ENCODE measurements at regions not wholly inside any gene's neighbourhood (a gene's known extent, or its start where the extent isn't known, plus 50 kb on each side); places are given as distances from the start of the nearest gene placed in this dataset.

DNA sequence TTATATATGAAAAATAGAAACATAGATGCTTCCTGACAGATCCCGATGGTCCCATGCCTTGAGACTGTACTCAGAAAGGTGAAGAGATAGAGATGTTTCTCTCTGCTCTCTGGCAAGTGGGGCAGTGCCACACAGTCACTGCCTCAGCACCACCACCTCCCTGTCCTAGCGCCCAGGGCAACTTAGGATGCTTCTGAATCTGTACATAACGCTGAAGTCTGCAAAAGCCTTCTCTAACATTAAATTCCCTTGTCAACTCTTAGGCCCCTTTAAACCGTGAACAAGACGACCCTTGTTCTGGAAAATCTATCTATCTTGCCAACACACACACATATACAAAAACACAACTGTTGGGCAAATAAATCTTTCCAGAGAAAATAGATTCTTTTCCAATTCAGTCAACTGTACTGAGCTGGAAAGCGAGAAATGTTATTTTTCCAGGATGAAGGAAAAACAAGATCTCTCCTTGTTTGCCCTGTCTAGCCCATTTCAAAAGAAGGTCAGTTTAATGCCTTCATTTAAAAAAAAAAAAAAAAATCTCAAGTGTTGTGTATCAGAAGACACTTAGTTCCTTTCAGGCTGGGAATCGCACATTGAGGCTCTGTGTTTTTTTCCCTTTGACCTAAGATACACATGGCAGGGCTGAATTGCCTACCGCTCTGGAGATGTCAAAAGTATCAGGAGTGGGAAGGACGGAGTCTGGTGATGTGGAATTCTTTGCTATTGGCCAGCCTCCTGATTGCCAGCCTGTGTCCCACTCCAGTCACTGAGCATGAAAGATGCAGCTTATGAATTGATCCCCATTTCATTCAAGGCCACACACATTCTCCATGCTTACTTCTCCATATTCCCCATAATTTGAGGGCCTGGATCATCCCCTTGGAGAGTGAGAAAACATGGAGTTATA is 241.4 kb downstream of the LACC1 start:
- Histone ChIP-seq H3K36me3 (ENCODE audit: control insufficient read depth, insufficient read depth, low read length) (no peaks in the 10 kb centered on the region), H3K27ac (ENCODE audit: low read length) (no peak overlapping the region), H3K4me3 (ENCODE audit: low read length) (no peak overlapping the region), H3K27me3 (ENCODE audit: control insufficient read depth, insufficient read depth, low read length) (no peaks in the 10 kb centered on the region), H3K9me3 (ENCODE audit: control insufficient read depth, insufficient read depth, low read length) (peaks cover 5% of the 10 kb centered on the region), H3K4me1 (ENCODE audit: control insufficient read depth, insufficient read depth, low read length) (peaks cover 17% of the 10 kb centered on the region)
- no peak for DNase-seq
- Mint-ChIP-seq H3K27ac (no peak overlapping the region), H3K4me1 (peaks cover 23 to 29% of the 10 kb centered on the region in 2 donors), H3K4me3 (no peak overlapping the region), H3K9me3 (peaks cover 5 to 9% of the 10 kb centered on the region in 2 donors), H3K27me3 (ENCODE audit: low read depth in 2 of 2) (no peaks in the 10 kb centered on the region), H3K36me3 (peaks cover 9% of the 10 kb centered on the region)
- intact Hi-C loops (cut with micrococcal nuclease): no loop called here
- 93% methylated on average over 9 of the region's 9 CpGs for WGBS (ENCODE audit: insufficient coverage)
- no peak for ATAC-seq
- TF ChIP-seq, protein P1, sequence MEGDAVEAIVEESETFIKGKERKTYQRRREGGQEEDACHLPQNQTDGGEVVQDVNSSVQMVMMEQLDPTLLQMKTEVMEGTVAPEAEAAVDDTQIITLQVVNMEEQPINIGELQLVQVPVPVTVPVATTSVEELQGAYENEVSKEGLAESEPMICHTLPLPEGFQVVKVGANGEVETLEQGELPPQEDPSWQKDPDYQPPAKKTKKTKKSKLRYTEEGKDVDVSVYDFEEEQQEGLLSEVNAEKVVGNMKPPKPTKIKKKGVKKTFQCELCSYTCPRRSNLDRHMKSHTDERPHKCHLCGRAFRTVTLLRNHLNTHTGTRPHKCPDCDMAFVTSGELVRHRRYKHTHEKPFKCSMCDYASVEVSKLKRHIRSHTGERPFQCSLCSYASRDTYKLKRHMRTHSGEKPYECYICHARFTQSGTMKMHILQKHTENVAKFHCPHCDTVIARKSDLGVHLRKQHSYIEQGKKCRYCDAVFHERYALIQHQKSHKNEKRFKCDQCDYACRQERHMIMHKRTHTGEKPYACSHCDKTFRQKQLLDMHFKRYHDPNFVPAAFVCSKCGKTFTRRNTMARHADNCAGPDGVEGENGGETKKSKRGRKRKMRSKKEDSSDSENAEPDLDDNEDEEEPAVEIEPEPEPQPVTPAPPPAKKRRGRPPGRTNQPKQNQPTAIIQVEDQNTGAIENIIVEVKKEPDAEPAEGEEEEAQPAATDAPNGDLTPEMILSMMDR (IDR thresholded peaks at IDR 0.05): no peak

DNA sequence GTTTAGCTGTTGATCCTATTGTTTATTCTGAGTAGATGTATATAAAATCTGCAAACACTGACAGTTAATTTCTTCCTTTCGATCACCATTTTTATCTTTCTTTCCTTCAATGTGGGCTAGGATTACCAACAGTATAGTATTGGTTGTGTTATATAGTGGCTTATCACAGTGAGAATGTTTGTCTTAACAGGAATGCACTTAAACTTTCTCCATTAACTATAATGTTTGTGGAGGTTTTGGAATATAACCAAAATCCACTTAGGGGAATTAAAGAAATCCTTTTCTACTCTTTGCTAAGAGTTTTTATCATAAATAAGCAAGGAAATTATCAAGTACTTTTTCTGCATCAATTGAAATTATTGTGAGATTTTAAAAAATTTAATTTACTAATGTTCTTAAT is 244.6 kb downstream of the LACC1 start:
- ATAC-seq: no peak

DNA sequence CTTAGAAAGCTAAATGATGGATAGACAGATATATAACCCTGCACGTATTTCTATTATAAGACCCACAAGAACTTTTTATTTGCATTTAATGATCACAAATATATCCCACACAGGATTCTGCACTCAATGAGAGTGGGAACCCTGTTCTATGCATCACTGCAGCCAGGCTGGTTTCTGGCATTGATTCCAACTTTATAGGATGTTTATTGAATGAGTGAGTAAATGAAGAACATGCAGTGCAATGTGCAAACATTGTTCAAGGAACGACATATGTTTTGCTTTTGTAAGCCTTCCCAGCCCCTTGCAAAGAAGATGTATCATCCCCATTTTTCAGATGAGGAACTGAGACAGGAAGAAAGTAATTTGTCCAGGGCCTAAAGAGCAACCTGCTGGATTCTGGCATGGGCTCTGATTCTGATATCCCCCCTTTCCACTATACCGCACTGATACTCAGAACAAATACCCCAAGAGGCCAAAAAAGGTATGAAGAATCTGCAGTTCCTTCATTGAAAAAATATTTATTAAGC is 246.3 kb downstream of the LACC1 start:
- Histone ChIP-seq H3K4me3 (ENCODE audit: low read length) (no peak overlapping the region), H3K36me3 (ENCODE audit: control insufficient read depth, insufficient read depth, low read length) (no peaks in the 10 kb centered on the region), H3K27me3 (ENCODE audit: control insufficient read depth, insufficient read depth, low read length) (no peaks in the 10 kb centered on the region), H3K4me1 (ENCODE audit: control insufficient read depth, insufficient read depth, low read length) (no peaks in the 10 kb centered on the region), H3K27ac (ENCODE audit: low read length) (no peak overlapping the region), H3K9me3 (ENCODE audit: control insufficient read depth, insufficient read depth, low read length) (peaks cover 5% of the 10 kb centered on the region)
- no peak for ATAC-seq
- intact Hi-C loops (cut with micrococcal nuclease): no loop called here
- Mint-ChIP-seq H3K36me3 (peaks cover 9% of the 10 kb centered on the region), H3K4me1 (no peaks in the 10 kb centered on the region), H3K9me3 (peaks cover 5 to 9% of the 10 kb centered on the region in 2 donors), H3K27me3 (ENCODE audit: low read depth in 2 of 2) (peaks cover 5 to 12% of the 10 kb centered on the region in 2 donors), H3K4me3 (no peak overlapping the region), H3K27ac (no peak overlapping the region)
- WGBS (ENCODE audit: insufficient coverage): 100% methylated on average over 2 of the region's 3 CpGs
- TF ChIP-seq, protein P1 (IDR thresholded peaks at IDR 0.05): no peak
- DNase-seq: no peak

More for the DNA sequence above, 244.6 kb downstream of the LACC1 start:
- TF ChIP-seq, protein P1 (IDR thresholded peaks at IDR 0.05): no peak
- H3K27me3 ChIP-seq (ENCODE audit: control insufficient read depth, insufficient read depth, low read length): no peaks in the 10 kb centered on the region
- intact Hi-C loops (cut with micrococcal nuclease): no loop called here
- H3K27ac ChIP-seq (ENCODE audit: low read length): no peak overlapping the region
- Mint-ChIP-seq H3K4me1 (no peaks in the 10 kb centered on the region), H3K9me3 (peaks cover 5 to 9% of the 10 kb centered on the region in 2 donors), H3K27me3 (ENCODE audit: low read depth in 2 of 2) (peaks cover 0 to 2% of the 10 kb centered on the region in 2 donors), H3K36me3 (peaks cover 9% of the 10 kb centered on the region), H3K4me3 (no peak overlapping the region), H3K27ac (no peak overlapping the region)
- peaks cover 5% of the 10 kb centered on the region for H3K9me3 ChIP-seq (ENCODE audit: control insufficient read depth, insufficient read depth, low read length)
- no peaks in the 10 kb centered on the region for H3K4me1 ChIP-seq (ENCODE audit: control insufficient read depth, insufficient read depth, low read length)
- DNase-seq: no peak
- WGBS (ENCODE audit: insufficient coverage): no CpG with 5 or more reads among the region's 1 CpG
- no peaks in the 10 kb centered on the region for H3K36me3 ChIP-seq (ENCODE audit: control insufficient read depth, insufficient read depth, low read length)
- H3K4me3 ChIP-seq (ENCODE audit: low read length): no peak overlapping the region
